Transverse colon (tissue), 4 donors: ENCODE measurements at regions not wholly inside any gene's neighbourhood (a gene's known extent, or its start where the extent isn't known, plus 50 kb on each side); places are given as distances from the start of the nearest gene placed in this dataset.

Source experiments
- CTCF ChIP-seq, 5 experiments: fragments of 200-600 bp in 3 of 5; fragments of 450-650 bp in 2 of 5; sonication (generic) in 3 of 5; IDR thresholded peaks; 1 replicate in 2 of 5; 2 replicates in 3 of 5; pipeline ENCODE4 v1.5.1; 2016 to 2017; ENCODE audit warnings: antibody characterized with exemption in 5 of 5, inconsistent platforms in 3 of 5, mild to moderate bottlenecking in 2 of 5, moderate library complexity in 1 of 5
- EP300 ChIP-seq: sonication (generic); formaldehyde crosslinking; IDR thresholded peaks from one replicate; pipeline ENCODE4 v1.6.1; 2017; ENCODE audit warnings: antibody characterized with exemption, low read depth
- POLR2A ChIP-seq: fragments of 450-650 bp; IDR thresholded peaks from one replicate; pipeline ENCODE4 v1.6.1; 2016; ENCODE audit warnings: antibody characterized with exemption, mild to moderate bottlenecking, moderate library complexity
- POLR2AphosphoS5 ChIP-seq, 3 donors: sonication (generic); formaldehyde crosslinking; IDR thresholded peaks; one replicate each; pipeline ENCODE4 v1.6.1; 2016; ENCODE audit warnings: antibody characterized with exemption in 3 of 3

- TF ChIP-seq CTCF (IDR thresholded peaks at IDR 0.05), result no peak
- TF ChIP-seq POLR2A, result no peak
- TF ChIP-seq EP300, result no peak
- TF ChIP-seq POLR2AphosphoS5 (IDR thresholded peaks at IDR 0.05), result no peak
Measured at GRCh38 chr3:176583956-176584355, 613.3 kb downstream of the TBL1XR1 start.
